CD8-positive, alpha-beta memory T cell (primary cell): ENCODE measurements at regions not wholly inside any gene's neighbourhood (a gene's known extent, or its start where the extent isn't known, plus 50 kb on each side); places are given as distances from the start of the nearest gene placed in this dataset.
"Not testable (repeated sequence)": the region's sequence is repeated elsewhere in the genome, so short reads cannot be mapped to it uniquely, and the experiment has no call there.

Experiments
- CTCF ChIA-PET: fragments of 350-600 bp; sonication (Branson Sonifier 250); formaldehyde crosslinking; loops from one replicate; lab custom pipeline; 2021; ENCODE audit warnings: antibody characterized with exemption; lab: Charles Lee
- POLR2A ChIA-PET: fragments of 350-600 bp; sonication (Branson Sonifier 250); formaldehyde crosslinking; loops from one replicate; lab custom pipeline; 2021; ENCODE audit warnings: antibody characterized with exemption; lab: Charles Lee
- DNase-seq, 5 donors: peaks; one replicate each; pipeline versions ENCODE4 v3.0.0 to v3.0.0-alpha.2; 2020 to 2022; ENCODE audit warnings: mixed read lengths in 1 of 5
- H3K27ac ChIP-seq: one replicate; pipeline ENCODE4 v1.7.0; 2013; ENCODE audit warnings: low read depth, mild to moderate bottlenecking, low read length, moderate library complexity
- H3K27me3 ChIP-seq: 2 replicates; pipeline ENCODE4 v1.7.0; 2013; ENCODE audit warnings: low read length, mild to moderate bottlenecking; ENCODE audit not compliant: insufficient read depth, poor library complexity, severe bottlenecking
- H3K36me3 ChIP-seq: 2 replicates; pipeline ENCODE4 v1.7.0; 2013; ENCODE audit warnings: mild to moderate bottlenecking, low read length, moderate library complexity; ENCODE audit not compliant: insufficient read depth
- H3K4me1 ChIP-seq: 2 replicates; pipeline ENCODE4 v1.7.0; 2013; ENCODE audit warnings: mild to moderate bottlenecking, low read length, moderate library complexity; ENCODE audit not compliant: insufficient read depth
- H3K4me3 ChIP-seq: 2 replicates; pipeline ENCODE4 v1.7.0; 2013; ENCODE audit warnings: mild to moderate bottlenecking, low read length
- H3K9me3 ChIP-seq: 2 replicates; pipeline ENCODE4 v1.7.0; 2013; ENCODE audit warnings: mild to moderate bottlenecking, low read length
- H3K27ac Mint-ChIP-seq, 8 donors: one replicate each; pipeline ENCODE4 v1.8.0; 2020 to 2021; ENCODE audit warnings: mixed read lengths in 8 of 8, mild to moderate bottlenecking in 6 of 8, inconsistent platforms in 3 of 8, moderate library complexity in 3 of 8
- H3K27me3 Mint-ChIP-seq, 2 donors: one replicate each; pipeline ENCODE4 v1.8.0; 2020 to 2021; ENCODE audit warnings: mixed read lengths in 2 of 2, mild to moderate bottlenecking in 1 of 2, moderate library complexity in 1 of 2
- H3K36me3 Mint-ChIP-seq, 3 donors: one replicate each; pipeline ENCODE4 v1.8.0; 2020 to 2021; ENCODE audit warnings: mixed read lengths in 3 of 3, inconsistent platforms in 1 of 3, mild to moderate bottlenecking in 1 of 3
- H3K4me1 Mint-ChIP-seq, 3 donors: one replicate each; pipeline ENCODE4 v1.8.0; 2020 to 2021; ENCODE audit warnings: mixed read lengths in 3 of 3, inconsistent platforms in 1 of 3, mild to moderate bottlenecking in 1 of 3
- H3K4me3 Mint-ChIP-seq, 7 donors: one replicate each; pipeline ENCODE4 v1.8.0; 2020 to 2021; ENCODE audit warnings: mixed read lengths in 7 of 7, mild to moderate bottlenecking in 6 of 7, moderate library complexity in 4 of 7, inconsistent platforms in 2 of 7
- H3K9me3 Mint-ChIP-seq, 5 donors: one replicate each; pipeline ENCODE4 v1.8.0; 2020 to 2022; ENCODE audit warnings: mixed read lengths in 5 of 5, mild to moderate bottlenecking in 3 of 5, moderate library complexity in 2 of 5, inconsistent platforms in 1 of 5

DNA sequence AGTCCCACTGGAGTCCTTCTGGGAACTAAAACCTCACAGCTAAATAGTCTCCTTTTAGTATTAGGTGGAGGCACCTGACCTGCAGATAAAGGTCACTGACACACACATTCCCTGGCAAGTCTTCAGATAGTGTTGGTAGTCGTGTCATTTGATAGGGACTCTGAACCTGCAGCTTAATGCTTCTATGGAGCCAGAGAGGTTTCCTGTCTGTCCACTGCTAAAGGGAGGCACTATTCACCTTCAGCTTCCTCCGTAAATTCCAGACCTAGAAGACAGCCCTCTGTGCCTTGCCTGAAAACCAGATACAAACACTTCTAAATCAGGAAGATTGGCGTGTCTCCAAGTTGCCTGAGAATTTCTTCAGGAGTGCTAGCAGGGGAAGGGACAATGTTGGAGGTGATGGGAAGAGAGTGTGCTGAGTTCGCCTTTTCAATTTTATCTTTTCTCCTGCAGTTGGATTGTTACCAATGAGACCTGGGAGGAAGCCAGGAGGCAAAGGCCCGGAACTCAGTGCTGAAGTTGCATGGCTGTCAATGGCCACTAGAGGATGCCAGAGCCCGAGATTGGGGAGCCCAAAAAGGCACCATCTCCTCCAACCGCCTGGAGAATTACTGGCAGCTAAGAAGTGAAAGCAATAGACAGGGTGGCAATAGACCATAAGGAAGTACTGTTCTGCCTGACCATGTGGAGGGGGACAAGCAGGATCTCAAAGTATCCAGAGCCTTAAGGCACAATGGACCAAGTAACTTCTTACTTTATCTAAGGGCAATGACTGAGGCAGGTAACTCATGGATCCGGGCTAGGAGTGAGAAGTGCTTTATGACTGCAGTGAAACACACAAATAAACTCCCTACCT lies 81.6 kb upstream of the SCAF11 start:
- no peaks in the 10 kb centered on the region for H3K9me3 Mint-ChIP-seq
- peak overlapping the region in 1 of 7 donors; percentile 10 for H3K4me3 Mint-ChIP-seq
- H3K27me3 Mint-ChIP-seq: peaks cover 9 to 26% of the 10 kb centered on the region in 2 donors
- no peak overlapping the region for H3K4me3 ChIP-seq
- H3K4me1 ChIP-seq: no peaks in the 10 kb centered on the region
- CTCF ChIA-PET: interaction anchor here (1.1 to 1.4 kb wide), 4 partner anchors 19 to 950 kb away, joined by 3 to 5 read pairs (median 4); no protein-coding TSS in a partner anchor
- H3K36me3 ChIP-seq: no peaks in the 10 kb centered on the region
- DNase-seq: peak; percentile 33 to 62 (median 42)
- H3K9me3 ChIP-seq: no peaks in the 10 kb centered on the region
- no peaks in the 10 kb centered on the region for H3K27me3 ChIP-seq
- H3K4me1 Mint-ChIP-seq: peaks cover 0 to 7% (median 3%) of the 10 kb centered on the region in 3 donors
- H3K36me3 Mint-ChIP-seq: no peaks in the 10 kb centered on the region
- H3K27ac ChIP-seq: no peak overlapping the region
- H3K27ac Mint-ChIP-seq: peak overlapping the region in 2 of 8 donors; percentile 9 to 26
- POLR2A ChIA-PET: no interaction called here

DNA sequence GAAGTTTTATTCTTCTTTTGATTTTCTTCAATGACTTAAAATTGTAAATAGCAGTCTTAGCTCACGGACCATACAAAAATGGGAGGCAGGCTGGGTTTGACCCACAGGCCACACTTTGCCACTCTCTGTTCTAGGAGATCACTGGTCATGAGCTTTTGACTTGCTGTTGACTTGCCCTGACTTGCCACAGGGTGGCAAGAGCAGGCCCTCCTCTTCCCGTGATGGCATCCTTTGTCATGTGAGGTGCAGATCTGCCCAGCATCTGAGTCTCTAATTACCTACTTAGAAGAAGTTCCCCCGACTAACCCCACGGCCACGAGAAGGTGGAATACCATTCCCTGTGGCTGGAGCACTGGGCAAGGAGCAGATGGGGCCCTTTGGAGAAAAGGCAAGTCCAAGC lies 81.0 kb upstream of the SCAF11 start:
- Histone ChIP-seq H3K27ac (no peak overlapping the region), H3K4me3 (no peak overlapping the region), H3K4me1 (no peaks in the 10 kb centered on the region), H3K36me3 (no peaks in the 10 kb centered on the region), H3K27me3 (no peaks in the 10 kb centered on the region), H3K9me3 (no peaks in the 10 kb centered on the region)
- no peak overlapping the region for H3K27ac Mint-ChIP-seq
- peaks cover 9 to 23% of the 10 kb centered on the region in 2 donors for H3K27me3 Mint-ChIP-seq
- H3K4me3 Mint-ChIP-seq: no peak overlapping the region
- no peaks in the 10 kb centered on the region for H3K9me3 Mint-ChIP-seq
- POLR2A ChIA-PET: no interaction called here
- no peak for DNase-seq
- peaks cover 0 to 7% (median 3%) of the 10 kb centered on the region in 3 donors for H3K4me1 Mint-ChIP-seq
- CTCF ChIA-PET: interaction anchor here (1.1 to 1.4 kb wide), 4 partner anchors 19 to 950 kb away, joined by 3 to 5 read pairs (median 4); no protein-coding TSS in a partner anchor
- no peaks in the 10 kb centered on the region for H3K36me3 Mint-ChIP-seq

DNA sequence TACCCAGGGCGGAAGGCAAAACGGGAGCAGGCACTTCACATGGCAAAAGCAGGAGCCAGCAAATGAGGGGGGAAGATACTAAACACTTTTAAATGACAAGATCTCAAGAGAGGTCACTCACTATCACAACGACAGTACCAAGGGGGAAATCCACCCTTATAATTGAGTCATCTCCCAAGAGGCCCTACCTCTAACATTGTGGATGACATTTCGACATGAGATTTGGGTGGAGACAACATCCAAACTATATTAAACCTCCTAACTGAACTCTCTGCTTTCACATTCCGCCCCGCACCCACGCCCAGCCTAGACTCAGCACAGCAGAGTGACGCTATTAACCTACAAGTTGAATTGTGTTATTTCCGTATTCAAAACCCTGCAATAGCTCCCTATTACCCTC lies 76.7 kb upstream of the SCAF11 start:
- ChIA-PET CTCF (no interaction called here), POLR2A (no interaction called here)
- no peaks in the 10 kb centered on the region for H3K4me1 ChIP-seq
- H3K27me3 Mint-ChIP-seq: peaks cover under 1 to 2% of the 10 kb centered on the region in 2 donors
- no peaks in the 10 kb centered on the region for H3K36me3 Mint-ChIP-seq
- no peak overlapping the region for H3K27ac ChIP-seq
- no peaks in the 10 kb centered on the region for H3K9me3 ChIP-seq
- no peaks in the 10 kb centered on the region for H3K36me3 ChIP-seq
- H3K27me3 ChIP-seq: no peaks in the 10 kb centered on the region
- H3K9me3 Mint-ChIP-seq: no peaks in the 10 kb centered on the region
- H3K4me3 Mint-ChIP-seq: no peak overlapping the region
- peaks cover 0 to 4% (median under 1%) of the 10 kb centered on the region in 3 donors for H3K4me1 Mint-ChIP-seq
- DNase-seq: no peak
- no peak overlapping the region for H3K4me3 ChIP-seq
- H3K27ac Mint-ChIP-seq: no peak overlapping the region

GRCh38 chr12:46065412-46066166 lies 75.2 kb upstream of the SCAF11 start:
- H3K9me3 Mint-ChIP-seq: no peaks in the 10 kb centered on the region
- POLR2A ChIA-PET: no interaction called here

DNA sequence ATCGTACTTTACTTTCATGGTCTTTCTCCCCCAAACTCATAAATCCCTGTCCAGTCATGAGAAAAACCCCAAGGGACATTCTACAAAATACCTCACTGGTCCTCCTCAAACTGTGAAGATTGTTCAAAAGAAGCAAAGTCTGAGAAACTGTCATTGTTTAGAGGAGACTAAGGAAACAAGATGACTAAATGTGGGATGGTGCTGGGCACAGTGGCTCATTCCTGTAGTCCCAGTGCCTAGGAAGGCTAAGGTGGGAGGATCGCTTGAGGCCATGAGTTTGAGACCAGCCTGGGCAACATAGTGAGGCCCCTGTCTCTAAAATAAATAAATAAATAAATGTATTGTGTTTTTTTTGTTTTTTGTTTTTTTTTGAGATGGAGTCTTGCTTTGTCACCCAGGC lies 74.2 kb upstream of the SCAF11 start:
- POLR2A ChIA-PET: no interaction called here
- Mint-ChIP-seq H3K4me1 (no peaks in the 10 kb centered on the region), H3K9me3 (peaks cover 0 to 1% (median 0%) of the 10 kb centered on the region in 5 donors), H3K27me3 (peaks cover 2 to 5% of the 10 kb centered on the region in 2 donors), H3K4me3 (no peak overlapping the region), H3K36me3 (no peaks in the 10 kb centered on the region), H3K27ac (no peak overlapping the region)
- no peak for DNase-seq
- Histone ChIP-seq H3K27ac (no peak overlapping the region), H3K4me3 (no peak overlapping the region), H3K4me1 (no peaks in the 10 kb centered on the region), H3K9me3 (no peaks in the 10 kb centered on the region), H3K27me3 (no peaks in the 10 kb centered on the region), H3K36me3 (no peaks in the 10 kb centered on the region)
- CTCF ChIA-PET: no interaction called here

More at GRCh38 chr12:46065412-46066166, 75.2 kb upstream of the SCAF11 start:
- no peak overlapping the region for H3K4me3 ChIP-seq
- Mint-ChIP-seq H3K4me1 (no peaks in the 10 kb centered on the region), H3K27me3 (peaks cover 0 to 2% of the 10 kb centered on the region in 2 donors), H3K4me3 (no peak overlapping the region), H3K36me3 (no peaks in the 10 kb centered on the region), H3K27ac (no peak overlapping the region)
- no peaks in the 10 kb centered on the region for H3K36me3 ChIP-seq
- no peaks in the 10 kb centered on the region for H3K27me3 ChIP-seq
- CTCF ChIA-PET: no interaction called here
- no peaks in the 10 kb centered on the region for H3K4me1 ChIP-seq
- no peak for DNase-seq
- no peak overlapping the region for H3K27ac ChIP-seq
- H3K9me3 ChIP-seq: no peaks in the 10 kb centered on the region

- H3K4me1 ChIP-seq, DNase-seq, H3K27ac Mint-ChIP-seq, H3K4me3 Mint-ChIP-seq, POLR2A ChIA-PET, H3K27ac ChIP-seq, H3K27me3 ChIP-seq, H3K36me3 ChIP-seq, H3K9me3 ChIP-seq, H3K4me1 Mint-ChIP-seq, CTCF ChIA-PET, H3K4me3 ChIP-seq, H3K36me3 Mint-ChIP-seq: not testable (repeated sequence)
- Mint-ChIP-seq H3K9me3 (peaks cover 8 to 26% (median 15%) of the 10 kb centered on the region in 5 donors), H3K27me3 (peaks cover 13 to 16% of the 10 kb centered on the region in 2 donors)
These were observed 68.3 kb upstream of the SCAF11 start for GRCh38 chr12:46058697-46059096.

DNA sequence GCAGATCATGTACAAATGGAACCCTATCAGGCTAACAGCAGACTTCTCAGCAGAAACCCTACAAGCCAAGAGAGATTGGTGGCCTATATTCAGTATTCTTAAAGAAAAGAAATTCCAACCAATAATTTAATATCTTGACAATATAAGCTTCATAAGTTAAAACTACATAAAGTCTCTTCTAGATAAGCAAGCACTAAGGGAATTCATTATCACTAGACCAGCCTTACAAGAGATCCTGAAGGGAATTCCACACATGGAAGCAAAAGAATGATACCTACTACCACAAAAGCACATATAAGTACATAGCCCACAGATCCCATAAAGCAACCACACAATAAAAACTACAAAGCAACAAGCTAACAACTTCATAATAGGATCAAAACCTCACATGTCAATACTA lies 60.4 kb upstream of the SCAF11 start:
- Mint-ChIP-seq H3K4me1 (no peaks in the 10 kb centered on the region), H3K4me3 (no peak overlapping the region), H3K27me3 (peaks cover 20 to 44% of the 10 kb centered on the region in 2 donors), H3K9me3 (peaks cover 24 to 52% (median 44%) of the 10 kb centered on the region in 5 donors), H3K27ac (no peak overlapping the region), H3K36me3 (peaks cover 0 to 15% (median 1%) of the 10 kb centered on the region in 3 donors)
- Histone ChIP-seq H3K4me1 (no peaks in the 10 kb centered on the region), H3K27me3 (no peaks in the 10 kb centered on the region), H3K27ac (no peak overlapping the region), H3K36me3 (no peaks in the 10 kb centered on the region), H3K4me3 (no peak overlapping the region), H3K9me3 (no peaks in the 10 kb centered on the region)
- ChIA-PET CTCF (no interaction called here), POLR2A (no interaction called here)
- no peak for DNase-seq

DNA sequence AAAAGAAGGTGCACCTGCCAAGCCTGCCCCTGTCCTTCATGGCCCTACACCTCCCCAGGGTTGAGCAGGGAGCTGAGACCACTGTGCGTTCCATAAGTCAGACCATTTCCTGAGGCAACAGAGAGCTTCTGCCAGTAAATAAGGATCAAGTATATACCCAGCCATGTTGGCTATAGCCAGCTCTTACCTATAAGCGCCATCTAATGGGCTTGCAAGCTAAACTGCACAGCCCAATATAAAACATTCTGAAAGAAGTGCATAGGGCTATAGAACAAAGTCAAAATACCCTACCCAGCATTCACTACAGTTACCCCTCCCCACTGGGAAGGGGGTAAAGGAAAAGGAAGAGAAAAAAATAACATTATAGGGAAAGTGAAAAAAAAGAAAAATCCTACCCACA lies 59.3 kb upstream of the SCAF11 start:
- H3K27me3 Mint-ChIP-seq: peaks cover 17 to 44% of the 10 kb centered on the region in 2 donors
- Histone ChIP-seq H3K9me3 (no peaks in the 10 kb centered on the region), H3K36me3 (no peaks in the 10 kb centered on the region), H3K27me3 (no peaks in the 10 kb centered on the region), H3K4me1 (no peaks in the 10 kb centered on the region), H3K27ac (no peak overlapping the region), H3K4me3 (no peak overlapping the region)
- peaks cover 0 to 17% (median 1%) of the 10 kb centered on the region in 3 donors for H3K36me3 Mint-ChIP-seq
- DNase-seq: no peak
- H3K4me3 Mint-ChIP-seq: no peak overlapping the region
- POLR2A ChIA-PET: no interaction called here
- no peaks in the 10 kb centered on the region for H3K4me1 Mint-ChIP-seq
- H3K9me3 Mint-ChIP-seq: peaks cover 24 to 54% (median 42%) of the 10 kb centered on the region in 5 donors
- no peak overlapping the region for H3K27ac Mint-ChIP-seq
- CTCF ChIA-PET: no interaction called here
